Esophagus (tissue), 2 donors: ENCODE measurements at regions not wholly inside any gene's neighbourhood (a gene's known extent, or its start where the extent isn't known, plus 50 kb on each side); places are given as distances from the start of the nearest gene placed in this dataset.
"Not testable (repeated sequence)": the region's sequence is repeated elsewhere in the genome, so short reads cannot be mapped to it uniquely, and the experiment has no call there.

ENCODE experiments used
- H3K27ac ChIP-seq, 2 donors: one replicate each; pipeline ENCODE4 v1.5.1; 2013; ENCODE audit warnings: low read depth in 2 of 2, mild to moderate bottlenecking in 2 of 2, inconsistent platforms in 1 of 2, low read length in 1 of 2, moderate library complexity in 1 of 2
- H3K27me3 ChIP-seq, 2 donors: one replicate each; pipeline ENCODE4 v1.6.1; 2013; ENCODE audit warnings: low read length in 2 of 2, control low read depth in 1 of 2, mild to moderate bottlenecking in 1 of 2; ENCODE audit not compliant: insufficient read depth in 2 of 2, control insufficient read depth in 1 of 2
- H3K36me3 ChIP-seq, 2 donors: one replicate each; pipeline ENCODE4 v1.6.1; 2013; ENCODE audit warnings: low read length in 1 of 2; ENCODE audit not compliant: control insufficient read depth in 2 of 2, insufficient read depth in 2 of 2
- H3K4me1 ChIP-seq, 2 donors: one replicate each; pipeline ENCODE4 v1.6.1; 2013; ENCODE audit warnings: low read length in 1 of 2; ENCODE audit not compliant: control insufficient read depth in 2 of 2, insufficient read depth in 2 of 2
- H3K4me3 ChIP-seq, 2 donors: one replicate each; pipeline ENCODE4 v1.5.1; 2013; ENCODE audit warnings: low read length in 2 of 2, mild to moderate bottlenecking in 2 of 2, low read depth in 1 of 2, moderate library complexity in 1 of 2
- H3K9me3 ChIP-seq, 2 donors: one replicate each; pipeline ENCODE4 v1.6.1; 2013; ENCODE audit warnings: mild to moderate bottlenecking in 2 of 2, low read depth in 1 of 2, low read length in 1 of 2, moderate library complexity in 1 of 2; ENCODE audit not compliant: control insufficient read depth in 2 of 2, insufficient read depth in 1 of 2
- WGBS, 2 donors: extraction: QIAGEN DNeasy Blood & Tissue Kit; methylation state at CpG; one replicate each; pipeline ENCODE4 v1.1.7; 2013; 5-methylcytosine and 5-hydroxymethylcytosine counted together
- donor health status: healthy with polysubstance abuse.
- donor health status: Bipolar disorder and iron deficiency.

- Histone ChIP-seq H3K27me3 (no peaks in the 10 kb centered on the region), H3K27ac (no peak overlapping the region), H3K36me3 (no peaks in the 10 kb centered on the region), H3K4me1 (no peaks in the 10 kb centered on the region), H3K4me3 (no peak overlapping the region), H3K9me3 (no peaks in the 10 kb centered on the region)
Observed at GRCh38 chr4:19171832-19172231, 1079.9 kb upstream of the SLIT2 start.

GRCh38 chr4:19167311-19167710 lies 1084.4 kb upstream of the SLIT2 start:
- Histone ChIP-seq H3K27me3 (no peaks in the 10 kb centered on the region), H3K4me3 (no peak overlapping the region), H3K27ac (no peak overlapping the region), H3K9me3 (no peaks in the 10 kb centered on the region), H3K4me1 (no peaks in the 10 kb centered on the region), H3K36me3 (no peaks in the 10 kb centered on the region)

DNA sequence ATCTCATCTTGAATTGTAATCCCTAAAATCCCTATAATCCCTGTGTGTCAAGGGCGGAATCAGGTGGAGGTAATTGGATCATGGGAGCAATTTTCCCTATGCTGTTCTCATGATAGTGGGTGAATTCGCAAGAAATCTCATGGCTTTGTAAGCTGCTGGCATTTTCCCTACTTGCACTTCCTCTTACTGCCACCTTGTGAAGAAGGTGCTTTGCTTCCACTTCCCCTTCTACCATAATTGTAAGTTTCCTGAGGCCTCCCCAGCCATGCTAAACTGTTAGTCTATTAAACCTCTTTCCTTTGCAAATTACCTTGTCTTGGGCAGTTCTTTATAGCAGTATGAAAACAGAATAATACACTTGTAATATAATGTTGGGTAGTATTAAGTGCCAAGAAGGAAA lies 1087.4 kb upstream of the SLIT2 start:
- 83 to 92% methylated on average over 2 of the region's 2 CpGs for WGBS, 2 donors
- no peaks in the 10 kb centered on the region for H3K27me3 ChIP-seq
- H3K9me3 ChIP-seq: no peaks in the 10 kb centered on the region
- no peaks in the 10 kb centered on the region for H3K4me1 ChIP-seq
- no peaks in the 10 kb centered on the region for H3K36me3 ChIP-seq
- no peak overlapping the region for H3K4me3 ChIP-seq
- H3K27ac ChIP-seq: no peak overlapping the region

DNA sequence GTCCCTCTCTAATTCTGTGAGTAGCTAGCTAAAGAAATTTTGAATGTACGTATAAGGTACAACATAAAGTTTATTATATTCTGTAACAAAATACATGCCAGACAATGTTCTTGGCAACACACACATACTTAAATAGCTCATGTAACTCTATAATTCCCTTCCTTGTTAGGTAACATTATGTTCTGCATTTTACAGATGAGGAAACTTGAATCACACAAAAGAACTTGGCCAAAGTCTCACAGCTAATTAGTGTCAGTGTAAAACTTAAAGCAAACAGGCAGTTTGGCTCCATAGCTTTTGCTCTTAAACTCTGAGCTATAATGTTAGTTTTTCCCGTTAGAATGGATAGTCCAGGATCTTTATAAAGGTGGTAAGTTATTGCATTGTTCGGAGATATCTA lies 1091.8 kb upstream of the SLIT2 start:
- Histone ChIP-seq H3K9me3 (peaks cover 2 to 5% of the 10 kb centered on the region in 2 donors), H3K4me3 (no peak overlapping the region), H3K27me3 (no peaks in the 10 kb centered on the region), H3K4me1 (no peaks in the 10 kb centered on the region), H3K36me3 (no peaks in the 10 kb centered on the region), H3K27ac (no peak overlapping the region)
- WGBS, 2 donors: 57 to 60% methylated on average over 3 of the region's 3 CpGs

DNA sequence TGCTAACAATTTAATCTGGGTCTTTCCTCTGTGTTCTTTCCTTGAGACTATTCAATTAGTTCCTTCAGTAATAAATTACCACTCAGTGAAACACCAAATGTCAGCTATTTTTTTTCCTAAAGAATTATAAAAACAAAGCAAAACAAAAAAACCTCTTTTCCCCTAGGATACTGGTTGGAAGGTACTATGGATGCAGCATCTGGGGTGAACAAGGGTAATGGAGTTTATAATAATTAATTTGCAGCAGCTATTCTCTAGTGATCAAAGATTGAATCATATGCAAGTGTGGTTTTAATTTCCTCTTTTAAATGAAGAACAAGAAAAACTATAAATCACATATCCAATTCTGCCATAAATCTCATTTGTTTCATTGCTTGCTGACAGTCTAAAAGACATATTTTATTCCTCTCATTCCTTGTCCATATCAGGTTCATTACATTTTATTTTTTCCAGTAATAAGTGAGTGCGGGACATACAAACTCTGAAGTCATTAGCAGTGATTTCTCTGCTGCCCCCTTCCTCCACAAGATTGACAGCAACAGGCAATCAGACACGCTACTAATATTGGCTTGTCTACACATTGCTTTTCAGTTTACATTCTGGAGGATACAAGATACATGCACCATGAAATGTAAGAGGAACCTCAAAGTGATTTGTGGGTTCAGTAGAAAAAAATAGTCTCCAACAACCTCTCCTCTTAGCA lies 1093.4 kb upstream of the SLIT2 start:
- Histone ChIP-seq H3K9me3 (peaks cover 2 to 5% of the 10 kb centered on the region in 2 donors), H3K4me1 (no peaks in the 10 kb centered on the region), H3K27ac (no peak overlapping the region), H3K36me3 (no peaks in the 10 kb centered on the region), H3K27me3 (no peaks in the 10 kb centered on the region), H3K4me3 (no peak overlapping the region)
- WGBS, 2 donors: 70 to 72% methylated on average over 2 of the region's 2 CpGs

GRCh38 chr4:19156786-19157185 lies 1094.9 kb upstream of the SLIT2 start:
- H3K36me3 ChIP-seq: no peaks in the 10 kb centered on the region
- no peak overlapping the region for H3K4me3 ChIP-seq
- no peaks in the 10 kb centered on the region for H3K27me3 ChIP-seq
- H3K27ac ChIP-seq: no peak overlapping the region
- 63 to 80% methylated on average over 3 of the region's 3 CpGs for WGBS, 2 donors
- peaks cover 2 to 5% of the 10 kb centered on the region in 2 donors for H3K9me3 ChIP-seq
- no peaks in the 10 kb centered on the region for H3K4me1 ChIP-seq

GRCh38 chr4:19155568-19155967 lies 1096.1 kb upstream of the SLIT2 start:
- no peaks in the 10 kb centered on the region for H3K36me3 ChIP-seq
- no peaks in the 10 kb centered on the region for H3K27me3 ChIP-seq
- no peak overlapping the region for H3K4me3 ChIP-seq
- H3K27ac ChIP-seq: no peak overlapping the region
- H3K9me3 ChIP-seq: peaks cover 2 to 5% of the 10 kb centered on the region in 2 donors
- WGBS, 2 donors: 89 to 100% methylated on average over 1 of the region's 1 CpG
- H3K4me1 ChIP-seq: no peaks in the 10 kb centered on the region

DNA sequence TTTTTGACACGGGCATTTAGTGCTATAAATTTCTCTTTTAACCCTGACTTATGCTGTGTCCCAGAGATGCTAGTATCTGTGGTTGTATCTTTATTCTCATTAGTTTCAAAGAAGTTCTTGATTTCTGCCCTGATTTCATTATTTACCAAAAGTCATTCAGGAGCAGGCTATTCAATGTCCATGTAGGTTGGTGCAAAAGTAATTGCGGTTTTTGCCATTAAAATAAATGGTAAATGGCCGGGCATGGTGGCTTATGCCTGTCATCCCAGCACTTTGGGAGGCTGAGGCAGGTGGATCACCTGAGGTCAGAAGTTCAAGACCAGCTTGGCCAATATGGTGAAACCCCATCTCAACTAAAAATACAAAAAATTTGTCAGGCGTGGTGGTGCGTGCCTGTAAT lies 1097.4 kb upstream of the SLIT2 start:
- WGBS, 2 donors: 88 to 91% methylated on average over 5 of the region's 5 CpGs
- not testable (repeated sequence) for H3K27ac ChIP-seq, H3K9me3 ChIP-seq

DNA sequence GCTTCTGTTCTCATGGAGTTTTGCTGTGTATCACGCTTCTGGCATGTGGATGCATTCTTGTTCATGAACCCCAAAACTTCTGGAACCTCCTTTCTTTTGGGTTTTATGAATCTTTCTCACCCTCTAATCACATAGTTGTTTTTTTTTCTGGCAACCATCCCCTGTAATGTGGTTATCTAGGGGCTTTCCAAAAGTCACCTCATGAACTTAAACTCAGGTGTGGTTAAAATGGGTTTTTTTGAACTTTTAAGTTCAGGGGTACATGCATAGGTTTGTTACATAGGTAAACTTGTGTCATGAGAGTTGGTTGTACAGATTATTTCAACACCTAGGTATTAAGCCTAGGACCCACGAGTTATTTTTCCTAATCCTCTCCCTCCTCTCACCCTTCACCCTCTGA lies 1099.4 kb upstream of the SLIT2 start:
- Histone ChIP-seq H3K27ac (no peak overlapping the region), H3K9me3 (peaks cover 2 to 5% of the 10 kb centered on the region in 2 donors), H3K4me3 (no peak overlapping the region), H3K4me1 (no peaks in the 10 kb centered on the region), H3K27me3 (no peaks in the 10 kb centered on the region), H3K36me3 (no peaks in the 10 kb centered on the region)
- WGBS, 2 donors: 68 to 72% methylated on average over 2 of the region's 2 CpGs

More for the DNA sequence above, 1097.4 kb upstream of the SLIT2 start:
- H3K4me3 ChIP-seq, H3K4me1 ChIP-seq, H3K27me3 ChIP-seq, H3K36me3 ChIP-seq: not testable (repeated sequence)

DNA sequence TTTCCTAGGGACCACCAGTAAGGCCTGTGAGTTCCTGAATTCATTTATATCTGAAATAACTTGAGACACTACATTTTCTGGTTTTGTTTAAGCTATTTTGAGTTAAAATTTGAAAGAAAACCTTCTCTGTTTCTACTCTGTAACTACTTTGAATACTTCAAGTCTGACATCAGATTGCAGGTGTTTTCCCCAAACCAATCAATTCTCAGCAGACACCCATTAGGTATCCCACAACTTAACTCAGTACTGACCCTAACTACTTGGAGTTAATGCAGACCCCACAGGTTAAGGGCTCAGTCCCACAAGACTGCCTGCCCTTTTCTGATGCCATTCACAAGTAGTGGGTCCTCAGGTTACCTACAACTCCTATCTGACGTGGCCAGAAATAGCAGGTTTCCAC lies 1100.0 kb upstream of the SLIT2 start:
- 69 to 81% methylated on average over 1 of the region's 1 CpG for WGBS, 2 donors
- H3K36me3 ChIP-seq: no peaks in the 10 kb centered on the region
- no peaks in the 10 kb centered on the region for H3K27me3 ChIP-seq
- H3K4me3 ChIP-seq: no peak overlapping the region
- no peaks in the 10 kb centered on the region for H3K4me1 ChIP-seq
- H3K9me3 ChIP-seq: peaks cover 0 to 1% of the 10 kb centered on the region in 2 donors
- H3K27ac ChIP-seq: no peak overlapping the region
